ENCODE measurements at regions not wholly inside any gene's neighbourhood (a gene's known extent, or its start where the extent isn't known, plus 50 kb on each side); places are given as distances from the start of the nearest gene placed in this dataset.

DNA sequence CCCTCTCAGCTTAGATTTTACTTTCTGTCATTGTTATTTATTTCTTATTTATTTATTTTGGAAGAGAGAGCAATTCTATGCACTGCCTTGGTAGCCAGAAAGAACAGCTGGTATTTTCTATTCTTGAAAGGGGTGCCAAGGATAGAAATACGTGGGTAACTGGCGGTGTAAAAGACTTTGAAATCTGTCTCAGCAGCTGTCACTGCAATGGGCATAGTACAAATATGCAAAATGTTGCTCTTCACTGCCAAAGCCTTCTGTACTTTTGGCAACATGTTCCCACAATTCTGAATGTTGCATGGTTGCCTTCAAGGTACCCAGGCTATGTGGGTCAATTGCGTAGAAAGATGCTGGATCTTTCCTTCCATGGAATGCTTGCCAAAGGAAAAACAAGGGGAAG, 230.2 kb upstream of the EDIL3 start:
- Mint-ChIP-seq H3K4me3 (no peak overlapping the region), H3K4me1 (no peaks in the 10 kb centered on the region), H3K27me3 (no peaks in the 10 kb centered on the region), H3K9me3 (no peaks in the 10 kb centered on the region), H3K27ac (no peak overlapping the region)
- ATAC-seq (no peak), DNase-seq (no peak)

GRCh38 chr5:84606784-84607183, 222.1 kb upstream of the EDIL3 start:
- H3K4me3 Mint-ChIP-seq: no peak overlapping the region
- H3K27me3 Mint-ChIP-seq: no peaks in the 10 kb centered on the region
- H3K4me1 Mint-ChIP-seq: no peaks in the 10 kb centered on the region
- ATAC-seq (no peak), DNase-seq (no peak)
- no peaks in the 10 kb centered on the region for H3K9me3 Mint-ChIP-seq
- H3K27ac Mint-ChIP-seq: no peak overlapping the region

DNA sequence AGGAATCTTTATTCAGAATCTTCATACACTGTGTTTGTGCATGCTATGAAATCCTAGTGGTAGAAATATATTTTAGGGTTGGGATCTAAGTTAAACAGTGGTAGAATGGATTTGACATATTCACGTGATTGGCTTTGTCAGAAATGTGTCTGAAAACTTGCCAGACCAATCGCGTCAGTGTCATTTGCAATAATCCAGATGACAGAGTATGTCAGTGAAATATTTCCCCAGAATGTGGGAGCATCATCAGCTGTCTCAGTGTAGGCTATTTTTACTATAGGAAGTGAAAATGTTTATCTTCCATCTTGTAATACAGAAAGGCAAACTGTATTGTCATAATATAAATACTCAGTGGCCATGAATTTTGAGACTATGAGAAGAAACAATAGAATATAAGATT, 220.6 kb upstream of the EDIL3 start:
- ATAC-seq: no peak
- H3K9me3 Mint-ChIP-seq: no peaks in the 10 kb centered on the region
- DNase-seq: no peak
- H3K4me3 Mint-ChIP-seq: no peak overlapping the region
- no peaks in the 10 kb centered on the region for H3K27me3 Mint-ChIP-seq
- no peak overlapping the region for H3K27ac Mint-ChIP-seq
- no peaks in the 10 kb centered on the region for H3K4me1 Mint-ChIP-seq

DNA sequence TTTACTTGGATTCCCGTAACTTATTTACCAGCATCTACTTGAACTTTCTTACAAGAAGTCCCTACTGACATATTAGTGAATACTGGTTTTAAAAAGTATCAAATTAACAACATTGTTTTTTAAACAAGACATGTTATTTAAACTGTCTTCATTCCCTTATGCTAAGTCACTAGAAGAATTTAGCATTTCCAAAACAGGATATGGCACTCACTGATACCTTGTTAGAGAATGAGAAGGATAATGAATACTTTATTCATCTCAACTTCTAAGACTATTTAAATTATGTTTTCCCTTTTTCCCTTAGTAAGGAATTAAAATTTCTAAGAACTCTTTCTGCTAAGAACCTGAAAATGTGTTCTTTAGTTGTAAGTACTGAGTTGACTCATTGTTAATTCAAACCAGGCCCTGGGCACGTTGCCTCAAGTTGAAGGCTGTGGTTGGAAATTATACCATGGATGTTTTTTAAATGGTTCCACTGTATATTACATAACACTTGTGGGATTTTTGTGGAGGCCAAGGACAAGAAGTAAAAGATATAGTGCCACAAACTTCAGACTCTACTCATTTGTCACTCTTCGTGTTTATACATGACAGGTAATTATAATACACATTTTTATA, 219.0 kb upstream of the EDIL3 start:
- DNase-seq: no peak

DNA sequence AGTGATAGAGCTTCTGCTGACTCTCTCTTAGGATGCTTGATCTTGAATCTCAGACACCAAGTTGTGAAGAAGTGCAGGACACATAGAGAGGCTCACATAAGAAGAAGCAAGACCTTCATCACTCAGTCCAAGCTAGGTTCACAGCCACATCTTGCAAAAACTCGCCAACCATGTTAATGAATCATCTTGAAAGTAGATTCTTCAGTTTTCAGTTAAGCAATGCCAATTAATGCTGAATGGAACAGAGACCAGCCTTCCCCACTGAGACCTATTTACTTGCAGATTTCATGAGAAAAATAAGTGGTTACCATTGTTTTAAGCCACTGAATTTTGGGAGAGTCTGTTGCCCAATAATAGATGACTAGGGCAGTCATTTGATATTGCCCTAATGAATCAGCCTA, 217.7 kb upstream of the EDIL3 start:
- Mint-ChIP-seq H3K27ac (no peak overlapping the region), H3K4me1 (no peaks in the 10 kb centered on the region), H3K9me3 (no peaks in the 10 kb centered on the region), H3K4me3 (no peak overlapping the region), H3K27me3 (no peaks in the 10 kb centered on the region)
- DNase-seq: no peak
- no peak for ATAC-seq

More for the DNA sequence above, 219.0 kb upstream of the EDIL3 start:
- Mint-ChIP-seq H3K27me3 (no peaks in the 10 kb centered on the region), H3K27ac (no peak overlapping the region), H3K9me3 (no peaks in the 10 kb centered on the region), H3K4me3 (no peak overlapping the region), H3K4me1 (no peaks in the 10 kb centered on the region)
- no peak for ATAC-seq

DNA sequence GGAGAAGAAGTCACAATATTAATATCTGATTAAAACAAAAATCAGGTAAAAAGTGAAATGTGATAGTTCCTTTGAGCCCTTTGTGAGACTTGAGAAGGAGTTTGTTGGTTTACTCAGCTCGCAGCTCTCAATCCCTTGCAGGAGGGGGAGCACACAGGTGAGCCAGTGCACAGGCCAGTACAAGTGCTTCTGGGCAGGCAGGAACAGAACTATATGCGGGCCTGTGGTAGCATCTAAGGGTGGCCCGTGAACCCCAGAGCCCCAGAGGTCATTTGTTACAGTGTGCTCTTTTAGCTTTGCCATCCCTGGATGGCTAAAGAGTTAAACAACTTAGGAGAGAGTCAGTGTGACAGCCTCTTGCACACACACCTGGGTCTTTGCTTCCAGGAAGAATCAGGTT, 215.3 kb upstream of the EDIL3 start:
- ATAC-seq: no peak
- H3K27me3 Mint-ChIP-seq: no peaks in the 10 kb centered on the region
- no peak overlapping the region for H3K4me3 Mint-ChIP-seq
- H3K27ac Mint-ChIP-seq: no peak overlapping the region
- no peak for DNase-seq
- H3K9me3 Mint-ChIP-seq: no peaks in the 10 kb centered on the region
- H3K4me1 Mint-ChIP-seq: no peaks in the 10 kb centered on the region

- Mint-ChIP-seq H3K27me3 (no peaks in the 10 kb centered on the region), H3K4me3 (no peak overlapping the region), H3K4me1 (no peaks in the 10 kb centered on the region), H3K9me3 (no peaks in the 10 kb centered on the region), H3K27ac (no peak overlapping the region)
- ATAC-seq (no peak), DNase-seq (no peak)
Measured at GRCh38 chr5:84597904-84598303, 213.2 kb upstream of the EDIL3 start.

- H3K27me3 Mint-ChIP-seq: no peaks in the 10 kb centered on the region
- H3K9me3 Mint-ChIP-seq: no peaks in the 10 kb centered on the region
- DNase-seq (no peak), ATAC-seq (no peak)
- no peaks in the 10 kb centered on the region for H3K4me1 Mint-ChIP-seq
- H3K4me3 Mint-ChIP-seq: no peak overlapping the region
- no peak overlapping the region for H3K27ac Mint-ChIP-seq
Measured at GRCh38 chr5:84590629-84591028, 205.9 kb upstream of the EDIL3 start.

GRCh38 chr5:84589926-84590325, 205.2 kb upstream of the EDIL3 start:
- Mint-ChIP-seq H3K4me3 (no peak overlapping the region), H3K4me1 (no peaks in the 10 kb centered on the region), H3K27me3 (no peaks in the 10 kb centered on the region), H3K9me3 (no peaks in the 10 kb centered on the region), H3K27ac (no peak overlapping the region)
- ATAC-seq (no peak), DNase-seq (no peak)

GRCh38 chr5:84585218-84585617, 200.5 kb upstream of the EDIL3 start:
- H3K27me3 Mint-ChIP-seq: no peaks in the 10 kb centered on the region
- H3K9me3 Mint-ChIP-seq: no peaks in the 10 kb centered on the region
- ATAC-seq (no peak), DNase-seq (no peak)
- no peak overlapping the region for H3K27ac Mint-ChIP-seq
- H3K4me3 Mint-ChIP-seq: no peak overlapping the region
- H3K4me1 Mint-ChIP-seq: no peaks in the 10 kb centered on the region

- Mint-ChIP-seq H3K27ac (no peak overlapping the region), H3K9me3 (no peaks in the 10 kb centered on the region), H3K4me1 (no peaks in the 10 kb centered on the region), H3K4me3 (no peak overlapping the region), H3K27me3 (no peaks in the 10 kb centered on the region)
- DNase-seq (no peak), ATAC-seq (no peak)
Measured at GRCh38 chr5:84578226-84578625, 193.5 kb upstream of the EDIL3 start.

DNA sequence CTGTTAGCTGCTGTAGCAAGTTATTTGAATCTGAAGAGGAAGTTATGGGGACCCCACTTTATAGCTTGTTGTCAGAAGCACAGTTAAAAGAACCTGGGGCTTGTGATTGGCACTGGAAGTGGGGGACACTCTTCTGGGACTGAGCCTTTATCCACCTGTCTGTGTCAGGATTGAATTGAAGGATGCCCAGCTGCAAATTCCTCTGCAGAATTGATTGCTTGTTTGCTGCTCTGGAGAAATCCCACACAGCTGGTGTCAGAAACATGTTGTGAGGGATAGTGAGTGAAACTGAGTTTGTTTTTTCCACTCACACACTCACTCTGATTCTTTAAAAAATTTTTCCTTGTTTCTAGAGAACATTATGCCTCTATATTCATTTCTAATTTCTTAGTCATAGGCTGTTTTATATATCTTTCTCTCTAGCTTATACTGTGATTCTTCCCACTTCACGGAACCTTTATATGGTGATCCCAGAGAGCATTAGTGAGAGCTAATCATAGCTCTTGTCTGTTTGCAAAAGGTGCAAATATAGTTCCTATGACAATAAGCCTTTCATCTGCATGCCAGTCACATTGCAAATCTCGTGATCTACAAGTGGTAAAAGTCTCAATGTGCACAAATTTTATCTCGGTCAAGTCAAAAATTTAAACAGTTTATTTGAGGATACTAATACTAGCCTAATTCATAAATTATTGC, 188.5 kb upstream of the EDIL3 start:
- Mint-ChIP-seq H3K4me3 (no peak overlapping the region), H3K27ac (no peak overlapping the region), H3K27me3 (no peaks in the 10 kb centered on the region), H3K4me1 (no peaks in the 10 kb centered on the region), H3K9me3 (no peaks in the 10 kb centered on the region)
- ATAC-seq (no peak), DNase-seq (no peak)

- DNase-seq (no peak), ATAC-seq (no peak)
- H3K27me3 Mint-ChIP-seq: no peaks in the 10 kb centered on the region
- no peak overlapping the region for H3K27ac Mint-ChIP-seq
- H3K9me3 Mint-ChIP-seq: no peaks in the 10 kb centered on the region
- no peaks in the 10 kb centered on the region for H3K4me1 Mint-ChIP-seq
- no peak overlapping the region for H3K4me3 Mint-ChIP-seq
Measured at GRCh38 chr5:84569307-84569706, 184.6 kb upstream of the EDIL3 start.

GRCh38 chr5:84568171-84568570, 183.5 kb upstream of the EDIL3 start:
- Mint-ChIP-seq H3K27me3 (no peaks in the 10 kb centered on the region), H3K4me3 (no peak overlapping the region), H3K9me3 (no peaks in the 10 kb centered on the region), H3K4me1 (no peaks in the 10 kb centered on the region), H3K27ac (no peak overlapping the region)
- DNase-seq (no peak), ATAC-seq (no peak)

DNA sequence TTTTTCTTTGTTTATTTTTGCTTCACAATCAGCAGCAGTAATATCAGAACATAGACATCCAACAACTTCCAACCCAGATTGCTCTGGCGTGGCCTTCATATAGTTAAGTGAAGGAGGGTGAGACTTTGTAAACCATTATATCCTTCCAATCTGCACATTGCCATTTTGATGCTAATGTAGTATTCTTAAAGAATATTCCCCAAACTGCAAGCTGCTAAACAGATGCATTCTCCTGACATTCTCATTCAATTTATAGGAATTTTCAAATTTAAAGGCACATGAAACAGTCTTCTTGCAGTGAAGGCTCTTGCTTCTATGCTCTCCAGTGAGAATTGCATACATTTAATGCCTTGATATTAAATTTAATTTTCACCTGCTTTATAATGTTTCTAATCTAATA, 181.2 kb upstream of the EDIL3 start:
- Mint-ChIP-seq H3K27ac (no peak overlapping the region), H3K4me3 (no peak overlapping the region), H3K27me3 (no peaks in the 10 kb centered on the region), H3K9me3 (no peaks in the 10 kb centered on the region), H3K4me1 (no peaks in the 10 kb centered on the region)
- ATAC-seq (no peak), DNase-seq (no peak)

GRCh38 chr5:84564321-84565075, 179.8 kb upstream of the EDIL3 start:
- no peaks in the 10 kb centered on the region for H3K9me3 Mint-ChIP-seq
- no peaks in the 10 kb centered on the region for H3K27me3 Mint-ChIP-seq
- no peak for DNase-seq
- no peak for ATAC-seq
- no peaks in the 10 kb centered on the region for H3K4me1 Mint-ChIP-seq
- H3K27ac Mint-ChIP-seq: no peak overlapping the region
- H3K4me3 Mint-ChIP-seq: no peak overlapping the region

Measured in stimulated activated naive CD8-positive, alpha-beta T cell treated with anti-CD3 and anti-CD28 coated beads, Interleukin-15, amount 100 ng/mL, for 72 hours (primary cell).